ENCODE measurements at regions not wholly inside any gene's neighbourhood (a gene's known extent, or its start where the extent isn't known, plus 50 kb on each side); places are given as distances from the start of the nearest gene placed in this dataset.

- no peak overlapping the region for H3K4me3 ChIP-seq
- no peaks in the 10 kb centered on the region for H3K36me3 ChIP-seq (ENCODE audit: control insufficient read depth, insufficient read depth, low read length)
- CTCF ChIA-PET (ENCODE audit: low intra/inter-chr PET ratio): no interaction called here
- no peak overlapping the region for H3K27ac ChIP-seq (ENCODE audit: extremely low read depth, low read depth, low read length)
- no TSS peak for BruUV-seq (replicated peaks)
- H3K9me3 ChIP-seq (replicated peaks; ENCODE audit: control insufficient read depth, insufficient read depth, low read depth, low read length): no peaks in the 10 kb centered on the region
- in situ Hi-C loops (cut with MboI): no loop called here
- no peaks in the 10 kb centered on the region for H4K20me1 ChIP-seq (replicated peaks; ENCODE audit: control insufficient read depth, insufficient read depth, low read length)
- FAIRE-seq (no peak), ATAC-seq (no peak), DNase-seq (ENCODE audit: extremely low read depth in 1 of 4, low spot score in 3 of 4) (no peak)
- no peaks in the 10 kb centered on the region for H3K79me2 ChIP-seq (ENCODE audit: control insufficient read depth, insufficient read depth, low read length)
- no peak overlapping the region for H2AFZ ChIP-seq (ENCODE audit: low read depth, low read length)
- TF ChIP-seq PATZ1 (CRISPR knock-in tag; IDR thresholded peaks at IDR 0.05; ENCODE audit: borderline replicate concordance) (no peak), PURB (CRISPR knock-in tag; IDR thresholded peaks at IDR 0.05; ENCODE audit: low read depth) (no peak), FOXJ2 (tag; IDR thresholded peaks at IDR 0.05) (no peak), ZNF318 (IDR thresholded peaks at IDR 0.05; ENCODE audit: borderline replicate concordance in 1 of 2, low read depth in 1 of 2) (no peak), BRCA1 (IDR thresholded peaks at IDR 0.05) (no peak), BRCA1 (CRISPR knock-in tag; IDR thresholded peaks at IDR 0.05) (no peak), KLF10 (CRISPR knock-in tag; IDR thresholded peaks at IDR 0.05) (no peak)
- H3K4me1 ChIP-seq (replicated peaks in 1 of 2; ENCODE audit: control insufficient read depth in 2 of 2, insufficient read depth in 2 of 2, low read length in 2 of 2): no peaks in the 10 kb centered on the region
- H3K9me1 ChIP-seq (ENCODE audit: control insufficient read depth, insufficient read depth, low read length): no peaks in the 10 kb centered on the region
- intact Hi-C loops (cut with micrococcal nuclease): no loop called here
- no peaks in the 10 kb centered on the region for H3K27me3 ChIP-seq (ENCODE audit: control insufficient read depth in 2 of 2, insufficient read depth in 2 of 2, low read length in 2 of 2)
- H3K9ac ChIP-seq (ENCODE audit: insufficient read depth in 1 of 2, low read depth in 2 of 2, low read length in 2 of 2): no peak overlapping the region
- no peak overlapping the region for H3K4me2 ChIP-seq (ENCODE audit: insufficient read depth, low read length)
- POLR2A ChIA-PET: no interaction called here
- WGBS (ENCODE audit: insufficient coverage, low coverage, missing lambda C conversion rate): 0% methylated on average over 3 of the region's 3 CpGs
These were observed 328.8 kb downstream of the ADAM29 start for GRCh38 chr4:175246941-175247340.

Measured in K562 (cell line).